ENCODE measurements at regions not wholly inside any gene's neighbourhood (a gene's known extent, or its start where the extent isn't known, plus 50 kb on each side); places are given as distances from the start of the nearest gene placed in this dataset.

- TF ChIP-seq CTCF (IDR thresholded peaks at IDR 0.05), result no peak
- no peak for TF ChIP-seq POLR2A (IDR thresholded peaks at IDR 0.05)
- no peak for TF ChIP-seq EP300 (IDR thresholded peaks at IDR 0.05)
These were observed 149.8 kb downstream of the TWIST2 start for GRCh38 chr2:238997684-238998083.
